ENCODE measurements at regions not wholly inside any gene's neighbourhood (a gene's known extent, or its start where the extent isn't known, plus 50 kb on each side); places are given as distances from the start of the nearest gene placed in this dataset.

- no peak overlapping the region for H3K27ac ChIP-seq (ENCODE audit: low read depth, low read length)
- no peak overlapping the region for H2AFZ ChIP-seq (ENCODE audit: insufficient read depth, low read length, poor library complexity)
- no peak overlapping the region for H4K91ac ChIP-seq (ENCODE audit: low read depth, low read length)
- no peak overlapping the region for H3K4me2 ChIP-seq (ENCODE audit: low read length)
- no peaks in the 10 kb centered on the region for H3K4me1 ChIP-seq (ENCODE audit: control insufficient read depth in 1 of 2, insufficient read depth in 2 of 2, low read length in 2 of 2)
- no peak overlapping the region for H3K9ac ChIP-seq (ENCODE audit: low read length)
- no peak overlapping the region for H3K18ac ChIP-seq (ENCODE audit: low read length)
- H3K23ac ChIP-seq (ENCODE audit: low read length) = no peak overlapping the region
- no peak overlapping the region for H4K8ac ChIP-seq (ENCODE audit: low read depth, low read length)
- DNase-seq = no peak
- H3K79me2 ChIP-seq (ENCODE audit: control insufficient read depth, insufficient read depth, low read length, poor library complexity) = no peaks in the 10 kb centered on the region
- no peak overlapping the region for H2BK120ac ChIP-seq (ENCODE audit: insufficient read depth, low read length, poor library complexity)
- H2AK5ac ChIP-seq (ENCODE audit: low read length) = no peak overlapping the region
- no peak overlapping the region for H3K14ac ChIP-seq (ENCODE audit: low read length)
- no peak overlapping the region for H3K4ac ChIP-seq (ENCODE audit: low read depth, low read length)
- H4K12ac ChIP-seq (ENCODE audit: low read depth, low read length) = no peak overlapping the region
- H2BK5ac ChIP-seq (ENCODE audit: low read depth, low read length, poor library complexity) = no peak overlapping the region
- no peaks in the 10 kb centered on the region for H3K36me3 ChIP-seq (ENCODE audit: control insufficient read depth in 1 of 2, insufficient read depth in 2 of 2, low read length in 2 of 2)
- no peaks in the 10 kb centered on the region for H3K79me1 ChIP-seq (ENCODE audit: low read length)
- H3K4me3 ChIP-seq (ENCODE audit: low read depth, low read length) = no peak overlapping the region
- H2BK12ac ChIP-seq (ENCODE audit: low read length) = no peak overlapping the region
- WGBS (ENCODE audit: extremely low coverage, insufficient coverage, insufficient read length) = no CpG with 5 or more reads among the region's 1 CpG
- no peaks in the 10 kb centered on the region for H3K27me3 ChIP-seq (ENCODE audit: insufficient read depth, low read length)
- no peaks in the 10 kb centered on the region for H3K9me3 ChIP-seq (ENCODE audit: insufficient read depth, low read depth, low read length)
Measured at GRCh38 chr5:101843055-101843454, 453.0 kb downstream of the SLCO4C1 start.

- no CpG with 5 or more reads among the region's 5 CpGs for WGBS (ENCODE audit: extremely low coverage, insufficient coverage, insufficient read length)
- H2BK12ac ChIP-seq (ENCODE audit: low read length) = no peak overlapping the region
- H3K4me2 ChIP-seq (ENCODE audit: low read length) = no peak overlapping the region
- no peak overlapping the region for H4K8ac ChIP-seq (ENCODE audit: low read depth, low read length)
- no peak overlapping the region for H2AK5ac ChIP-seq (ENCODE audit: low read length)
- no peak overlapping the region for H4K91ac ChIP-seq (ENCODE audit: low read depth, low read length)
- H3K18ac ChIP-seq (ENCODE audit: low read length) = no peak overlapping the region
- H2AFZ ChIP-seq (ENCODE audit: insufficient read depth, low read length, poor library complexity) = no peak overlapping the region
- H4K12ac ChIP-seq (ENCODE audit: low read depth, low read length) = no peak overlapping the region
- no peaks in the 10 kb centered on the region for H3K4me1 ChIP-seq (ENCODE audit: control insufficient read depth in 1 of 2, insufficient read depth in 2 of 2, low read length in 2 of 2)
- no peaks in the 10 kb centered on the region for H3K27me3 ChIP-seq (ENCODE audit: insufficient read depth, low read length)
- H3K79me2 ChIP-seq (ENCODE audit: control insufficient read depth, insufficient read depth, low read length, poor library complexity) = no peaks in the 10 kb centered on the region
- no peak overlapping the region for H2BK120ac ChIP-seq (ENCODE audit: insufficient read depth, low read length, poor library complexity)
- H3K27ac ChIP-seq (ENCODE audit: low read depth, low read length) = no peak overlapping the region
- H3K9me3 ChIP-seq (ENCODE audit: insufficient read depth, low read depth, low read length) = no peaks in the 10 kb centered on the region
- H2BK5ac ChIP-seq (ENCODE audit: low read depth, low read length, poor library complexity) = no peak overlapping the region
- no peak overlapping the region for H3K14ac ChIP-seq (ENCODE audit: low read length)
- no peak overlapping the region for H3K4me3 ChIP-seq (ENCODE audit: low read depth, low read length)
- H3K4ac ChIP-seq (ENCODE audit: low read depth, low read length) = no peak overlapping the region
- H3K79me1 ChIP-seq (ENCODE audit: low read length) = no peaks in the 10 kb centered on the region
- no peaks in the 10 kb centered on the region for H3K36me3 ChIP-seq (ENCODE audit: control insufficient read depth in 1 of 2, insufficient read depth in 2 of 2, low read length in 2 of 2)
- no peak overlapping the region for H3K23ac ChIP-seq (ENCODE audit: low read length)
- H3K9ac ChIP-seq (ENCODE audit: low read length) = no peak overlapping the region
- DNase-seq = no peak
Measured at GRCh38 chr5:101838435-101838834, 457.6 kb downstream of the SLCO4C1 start.

- Histone ChIP-seq H3K4ac (ENCODE audit: low read depth, low read length) (no peak overlapping the region), H3K4me1 (ENCODE audit: control insufficient read depth in 1 of 2, insufficient read depth in 2 of 2, low read length in 2 of 2) (no peaks in the 10 kb centered on the region)
- no CpG with 5 or more reads among the region's 4 CpGs for WGBS (ENCODE audit: extremely low coverage, insufficient coverage, insufficient read length)
Measured at GRCh38 chr5:101829255-101829654, 466.8 kb downstream of the SLCO4C1 start.

GRCh38 chr5:101811466-101811865 lies 484.6 kb downstream of the SLCO4C1 start:
- Histone ChIP-seq H3K36me3 (ENCODE audit: control insufficient read depth in 1 of 2, insufficient read depth in 2 of 2, low read length in 2 of 2) (no peaks in the 10 kb centered on the region), H3K18ac (ENCODE audit: low read length) (no peak overlapping the region), H4K8ac (ENCODE audit: low read depth, low read length) (no peak overlapping the region), H3K23ac (ENCODE audit: low read length) (no peak overlapping the region), H3K27me3 (ENCODE audit: insufficient read depth, low read length) (no peaks in the 10 kb centered on the region), H3K4me3 (ENCODE audit: low read depth, low read length) (no peak overlapping the region), H2AK5ac (ENCODE audit: low read length) (no peak overlapping the region), H2BK120ac (ENCODE audit: insufficient read depth, low read length, poor library complexity) (no peak overlapping the region), H3K79me2 (ENCODE audit: control insufficient read depth, insufficient read depth, low read length, poor library complexity) (no peaks in the 10 kb centered on the region), H3K27ac (ENCODE audit: low read depth, low read length) (no peak overlapping the region), H3K14ac (ENCODE audit: low read length) (no peak overlapping the region), H2BK12ac (ENCODE audit: low read length) (no peak overlapping the region), H3K4me1 (ENCODE audit: control insufficient read depth in 1 of 2, insufficient read depth in 2 of 2, low read length in 2 of 2) (no peaks in the 10 kb centered on the region), H3K4ac (ENCODE audit: low read depth, low read length) (no peak overlapping the region), H2BK5ac (ENCODE audit: low read depth, low read length, poor library complexity) (no peak overlapping the region), H2AFZ (ENCODE audit: insufficient read depth, low read length, poor library complexity) (no peak overlapping the region), H3K9ac (ENCODE audit: low read length) (no peak overlapping the region), H4K91ac (ENCODE audit: low read depth, low read length) (no peak overlapping the region), H4K12ac (ENCODE audit: low read depth, low read length) (no peak overlapping the region), H3K4me2 (ENCODE audit: low read length) (no peak overlapping the region), H3K79me1 (ENCODE audit: low read length) (no peaks in the 10 kb centered on the region), H3K9me3 (ENCODE audit: insufficient read depth, low read depth, low read length) (peaks cover 4% of the 10 kb centered on the region)
- DNase-seq = no peak

More at GRCh38 chr5:101829255-101829654, 466.8 kb downstream of the SLCO4C1 start:
- H2AK5ac ChIP-seq (ENCODE audit: low read length) = no peak overlapping the region
- no peak overlapping the region for H3K14ac ChIP-seq (ENCODE audit: low read length)
- H3K9ac ChIP-seq (ENCODE audit: low read length) = no peak overlapping the region
- H3K18ac ChIP-seq (ENCODE audit: low read length) = no peak overlapping the region
- no peaks in the 10 kb centered on the region for H3K9me3 ChIP-seq (ENCODE audit: insufficient read depth, low read depth, low read length)
- H3K4me3 ChIP-seq (ENCODE audit: low read depth, low read length) = no peak overlapping the region
- no peak overlapping the region for H2BK120ac ChIP-seq (ENCODE audit: insufficient read depth, low read length, poor library complexity)
- H4K91ac ChIP-seq (ENCODE audit: low read depth, low read length) = no peak overlapping the region
- no peak overlapping the region for H3K23ac ChIP-seq (ENCODE audit: low read length)
- H3K4me2 ChIP-seq (ENCODE audit: low read length) = no peak overlapping the region
- no peak overlapping the region for H2AFZ ChIP-seq (ENCODE audit: insufficient read depth, low read length, poor library complexity)
- no peak for DNase-seq
- H3K27me3 ChIP-seq (ENCODE audit: insufficient read depth, low read length) = no peaks in the 10 kb centered on the region
- H3K79me2 ChIP-seq (ENCODE audit: control insufficient read depth, insufficient read depth, low read length, poor library complexity) = no peaks in the 10 kb centered on the region
- H4K8ac ChIP-seq (ENCODE audit: low read depth, low read length) = no peak overlapping the region
- no peaks in the 10 kb centered on the region for H3K79me1 ChIP-seq (ENCODE audit: low read length)
- no peak overlapping the region for H4K12ac ChIP-seq (ENCODE audit: low read depth, low read length)
- no peak overlapping the region for H2BK5ac ChIP-seq (ENCODE audit: low read depth, low read length, poor library complexity)
- no peak overlapping the region for H2BK12ac ChIP-seq (ENCODE audit: low read length)
- H3K36me3 ChIP-seq (ENCODE audit: control insufficient read depth in 1 of 2, insufficient read depth in 2 of 2, low read length in 2 of 2) = no peaks in the 10 kb centered on the region
- no peak overlapping the region for H3K27ac ChIP-seq (ENCODE audit: low read depth, low read length)

All from trophoblast cell (in vitro differentiated cells and primary cell).